Upper lobe of left lung (tissue), 4 donors: ENCODE measurements at regions not wholly inside any gene's neighbourhood (a gene's known extent, or its start where the extent isn't known, plus 50 kb on each side); places are given as distances from the start of the nearest gene placed in this dataset.

Experiments used
- CTCF ChIP-seq, 6 experiments: fragments of 450-650 bp in 4 of 6; fragments of 200-600 bp in 2 of 6; sonication (generic) in 2 of 6; IDR thresholded peaks; one replicate each; pipeline ENCODE4 v1.5.1; 2016 to 2019; ENCODE audit warnings: antibody characterized with exemption in 6 of 6
- POLR2A ChIP-seq, 4 donors: fragments of 450-650 bp; IDR thresholded peaks; one replicate each; pipeline ENCODE4 v1.5.1; 2016 to 2017; ENCODE audit warnings: antibody characterized with exemption in 4 of 4, mild to moderate bottlenecking in 2 of 4
- POLR2AphosphoS5 ChIP-seq, 2 donors: sonication (generic); formaldehyde crosslinking; IDR thresholded peaks; one replicate each; pipeline ENCODE4 v1.5.1; 2017; ENCODE audit warnings: antibody characterized with exemption in 2 of 2

- TF ChIP-seq CTCF (IDR thresholded peaks at IDR 0.05) (no peak), POLR2AphosphoS5 (IDR thresholded peaks at IDR 0.05) (no peak), POLR2A (IDR thresholded peaks at IDR 0.05) (no peak)
These were observed 428.8 kb upstream of the CDH6 start for GRCh38 chr5:30764704-30765103.
